NOMO-1 treated with DMSO at 0.1 percent for 48 hours (cell line): ENCODE measurements at regions not wholly inside any gene's neighbourhood (a gene's known extent, or its start where the extent isn't known, plus 50 kb on each side); places are given as distances from the start of the nearest gene placed in this dataset.
"Not testable (repeated sequence)": the region's sequence is repeated elsewhere in the genome, so short reads cannot be mapped to it uniquely, and the experiment has no call there.

Experiments
- DNase-seq: peaks from one replicate; lab custom pipeline; 2025; ENCODE audit not compliant: unreplicated experiment; lab: John Stamatoyannopoulos, UW

GRCh38 chr2:144753416-144753815, 233.5 kb upstream of the ZEB2 start:
- DNase-seq = no peak

- no peak for DNase-seq
Measured at GRCh38 chr2:144751142-144751905, 231.4 kb upstream of the ZEB2 start.

- DNase-seq = no peak
Measured at GRCh38 chr2:144749188-144749587, 229.3 kb upstream of the ZEB2 start.

GRCh38 chr2:144748443-144748842, 228.5 kb upstream of the ZEB2 start:
- no peak for DNase-seq

GRCh38 chr2:144747571-144747970, 227.7 kb upstream of the ZEB2 start:
- DNase-seq = no peak

- DNase-seq = no peak
Measured at GRCh38 chr2:144745424-144745823, 225.5 kb upstream of the ZEB2 start.

GRCh38 chr2:144738749-144739148, 218.8 kb upstream of the ZEB2 start:
- no peak for DNase-seq

- DNase-seq = no peak
Measured at GRCh38 chr2:144730711-144731110, 210.8 kb upstream of the ZEB2 start.

- not testable (repeated sequence) for DNase-seq
Measured at GRCh38 chr2:144724460-144724859, 204.5 kb upstream of the ZEB2 start.

GRCh38 chr2:144718376-144718775, 198.5 kb upstream of the ZEB2 start:
- DNase-seq = no peak

GRCh38 chr2:144715992-144716391, 196.1 kb upstream of the ZEB2 start:
- no peak for DNase-seq

- DNase-seq = no peak
Measured at GRCh38 chr2:144713410-144713809, 193.5 kb upstream of the ZEB2 start.

- no peak for DNase-seq
Measured at GRCh38 chr2:144712550-144712940, 192.6 kb upstream of the ZEB2 start.

- no peak for DNase-seq
Measured at GRCh38 chr2:144711630-144712549, 192.0 kb upstream of the ZEB2 start.

- no peak for DNase-seq
Measured at GRCh38 chr2:144711084-144711483, 191.2 kb upstream of the ZEB2 start.

GRCh38 chr2:144708626-144709025, 188.7 kb upstream of the ZEB2 start:
- no peak for DNase-seq

GRCh38 chr2:144707736-144708326, 187.9 kb upstream of the ZEB2 start:
- no peak for DNase-seq

- no peak for DNase-seq
Measured at GRCh38 chr2:144706647-144707046, 186.7 kb upstream of the ZEB2 start.

- no peak for DNase-seq
Measured at GRCh38 chr2:144705328-144706245, 185.7 kb upstream of the ZEB2 start.

GRCh38 chr2:144704709-144705095, 184.8 kb upstream of the ZEB2 start:
- DNase-seq = no peak
